Stomach (tissue), 8 donors: ENCODE measurements at regions not wholly inside any gene's neighbourhood (a gene's known extent, or its start where the extent isn't known, plus 50 kb on each side); places are given as distances from the start of the nearest gene placed in this dataset.

ENCODE experiments used
- DNase-seq, 2 donors: peaks; one replicate each; pipeline versions ENCODE4 v3.0.0 to v3.0.0-alpha.2; 2013 to 2019
- H3K27ac ChIP-seq, 5 donors: fragments of 200-600 bp in 4 of 5; sonication (generic) in 4 of 5; one replicate each; pipeline ENCODE4 v1.5.1; 2013 to 2019; ENCODE audit warnings: mild to moderate bottlenecking in 1 of 5, moderate library complexity in 1 of 5
- H3K27me3 ChIP-seq, 3 donors: fragments of 200-600 bp; sonication (generic); one replicate each; pipeline ENCODE4 v1.5.1; 2017 to 2019; ENCODE audit warnings: mixed run types in 1 of 3
- H3K36me3 ChIP-seq, 4 donors: fragments of 200-600 bp; sonication (generic); 1 replicate in 3 of 4; 2 replicates in 1 of 4; pipeline ENCODE4 v1.5.1; 2016 to 2019
- H3K4me1 ChIP-seq, 4 donors: fragments of 200-600 bp; sonication (generic); one replicate each; pipeline ENCODE4 v1.5.1; 2016 to 2019
- H3K4me3 ChIP-seq, 4 donors: fragments of 200-600 bp; sonication (generic) in 3 of 4; one replicate each; pipeline ENCODE4 v1.5.1; 2016 to 2019; ENCODE audit warnings: mild to moderate bottlenecking in 1 of 4
- H3K9me3 ChIP-seq, 4 donors: fragments of 200-600 bp; sonication (generic); one replicate each; pipeline ENCODE4 v1.5.1; 2016 to 2019
- CTCF ChIP-seq, 7 experiments: fragments of 450-650 bp in 4 of 7; fragments of 200-600 bp in 3 of 7; sonication (generic) in 3 of 7; IDR thresholded peaks; one replicate each; pipeline ENCODE4 v1.5.1; 2016 to 2019; ENCODE audit warnings: antibody characterized with exemption in 7 of 7, control low read depth in 2 of 7, mild to moderate bottlenecking in 1 of 7
- EP300 ChIP-seq: sonication (generic); formaldehyde crosslinking; IDR thresholded peaks from one replicate; pipeline ENCODE4 v1.6.1; 2017; ENCODE audit warnings: antibody characterized with exemption
- POLR2A ChIP-seq, 4 donors: fragments of 450-650 bp; IDR thresholded peaks; one replicate each; pipeline ENCODE4 v1.6.1; 2016; ENCODE audit warnings: antibody characterized with exemption in 4 of 4, control low read depth in 2 of 4, mild to moderate bottlenecking in 1 of 4, moderate library complexity in 1 of 4
- POLR2AphosphoS5 ChIP-seq, 3 donors: sonication (generic); formaldehyde crosslinking; IDR thresholded peaks; one replicate each; pipeline ENCODE4 v1.6.1; 2016; ENCODE audit warnings: antibody characterized with exemption in 3 of 3
- WGBS, 5 donors: extraction: QIAGEN DNeasy Blood & Tissue Kit in 3 of 5; methylation state at CpG; one replicate each; pipeline versions ENCODE4 v1.1.5 to v1.1.7; 2013 to 2018; 5-methylcytosine and 5-hydroxymethylcytosine counted together
- intact Hi-C: fragments of 100-400 bp; cut with DNase I; formaldehyde crosslinking; loops from one replicate; pipeline ENCODE4 v1.15.1; 2023; ENCODE audit warnings: low total_unique reads
- donor health status: healthy with polysubstance abuse.
- donor health status: Bipolar disorder and iron deficiency.
- donor health status: healthy.

DNA sequence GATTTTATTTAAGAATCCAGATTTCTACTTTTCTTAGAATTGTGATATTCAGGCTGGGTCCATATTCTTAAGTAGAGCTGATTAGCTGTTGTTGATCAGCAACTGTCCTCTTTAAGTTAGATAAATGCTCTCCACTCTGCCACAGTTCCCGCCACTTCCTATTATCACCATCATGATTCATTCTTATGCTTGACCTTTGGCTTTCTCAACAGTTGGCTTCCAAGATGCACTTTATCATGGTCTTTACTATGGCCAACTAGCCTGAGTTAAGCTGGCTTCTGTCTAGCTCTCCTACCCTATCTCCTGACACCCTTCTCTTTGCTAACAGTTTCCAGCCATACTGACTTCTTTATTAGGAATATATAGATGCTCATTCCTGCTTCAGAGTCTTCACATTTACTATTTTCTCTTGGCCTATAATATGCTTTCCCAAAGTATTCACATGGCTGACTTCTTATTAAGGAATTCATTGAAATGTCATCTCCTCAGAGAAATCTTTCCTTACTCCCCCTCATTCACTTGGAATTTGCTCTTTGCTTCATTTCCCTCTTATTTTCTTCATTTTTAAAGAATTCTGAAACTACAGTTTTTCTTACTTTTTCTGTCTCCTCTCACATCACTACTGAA is 149.0 kb upstream of the IGF1 start:
- Histone ChIP-seq H3K27me3 (no peaks in the 10 kb centered on the region), H3K27ac (no peak overlapping the region), H3K4me3 (no peak overlapping the region), H3K9me3 (peaks cover 0 to 29% (median 22%) of the 10 kb centered on the region in 4 donors), H3K36me3 (no peaks in the 10 kb centered on the region), H3K4me1 (no peaks in the 10 kb centered on the region)
- 50 to 71% (median 68%) methylated on average over 1 of the region's 1 CpG for WGBS, 5 donors
- DNase-seq: no peak
- TF ChIP-seq POLR2AphosphoS5 (IDR thresholded peaks at IDR 0.05): no peak
- no peak for TF ChIP-seq EP300
- TF ChIP-seq POLR2A (IDR thresholded peaks at IDR 0.05): no peak
- TF ChIP-seq CTCF (IDR thresholded peaks at IDR 0.05): no peak
- intact Hi-C loops: no loop called here

- Histone ChIP-seq H3K27ac (no peak overlapping the region), H3K27me3 (no peaks in the 10 kb centered on the region), H3K36me3 (no peaks in the 10 kb centered on the region), H3K4me3 (no peak overlapping the region), H3K4me1 (no peaks in the 10 kb centered on the region), H3K9me3 (peaks cover 0 to 29% (median 22%) of the 10 kb centered on the region in 4 donors)
- intact Hi-C loops: no loop called here
- no peak for DNase-seq
- TF ChIP-seq POLR2A (IDR thresholded peaks at IDR 0.05) (no peak), CTCF (IDR thresholded peaks at IDR 0.05) (no peak), EP300 (no peak), POLR2AphosphoS5 (IDR thresholded peaks at IDR 0.05) (no peak)
- 90 to 100% (median 94%) methylated on average over 1 of the region's 1 CpG for whole genome bisulfite sequencing, 5 donors
Observed at GRCh38 chr12:102625819-102626218, 145.5 kb upstream of the IGF1 start.

GRCh38 chr12:102622618-102623017 is 142.3 kb upstream of the IGF1 start:
- TF ChIP-seq CTCF (IDR thresholded peaks at IDR 0.05): no peak
- peak in 1 of 3 donors; percentile 38 for TF ChIP-seq POLR2AphosphoS5 (IDR thresholded peaks at IDR 0.05)
- 36 to 72% (median 51%) methylated on average over 2 of the region's 2 CpGs for WGBS, 5 donors
- Histone ChIP-seq H3K27ac (no peak overlapping the region), H3K4me1 (no peaks in the 10 kb centered on the region), H3K27me3 (no peaks in the 10 kb centered on the region), H3K9me3 (peaks cover 0 to 20% (median 13%) of the 10 kb centered on the region in 4 donors), H3K36me3 (no peaks in the 10 kb centered on the region), H3K4me3 (no peak overlapping the region)
- intact Hi-C loops: no loop called here
- peak in 1 of 2 donors; percentile 37 for DNase-seq

- Histone ChIP-seq H3K27me3 (no peaks in the 10 kb centered on the region), H3K9me3 (no peaks in the 10 kb centered on the region), H3K27ac (no peak overlapping the region), H3K4me3 (no peak overlapping the region), H3K4me1 (no peaks in the 10 kb centered on the region), H3K36me3 (no peaks in the 10 kb centered on the region)
- no peak for TF ChIP-seq POLR2AphosphoS5 (IDR thresholded peaks at IDR 0.05)
- TF ChIP-seq CTCF (IDR thresholded peaks at IDR 0.05): no peak
- TF ChIP-seq EP300: no peak
- TF ChIP-seq POLR2A (IDR thresholded peaks at IDR 0.05): no peak
- 55 to 75% (median 69%) methylated on average over 5 of the region's 5 CpGs for WGBS, 5 donors
- peak in 1 of 2 donors; percentile 16 for DNase-seq
- intact Hi-C loops: no loop called here
Observed at GRCh38 chr12:102618197-102618877, 138.0 kb upstream of the IGF1 start.
